GM12864 (cell line): ENCODE measurements at regions not wholly inside any gene's neighbourhood (a gene's known extent, or its start where the extent isn't known, plus 50 kb on each side); places are given as distances from the start of the nearest gene placed in this dataset.

ENCODE experiments used
- DNase-seq: peaks from one replicate; pipeline ENCODE4 v3.0.0-alpha.2; 2011; ENCODE audit warnings: low read depth
- H3K4me3 ChIP-seq: 2 replicates; pipeline ENCODE4 v1.5.1; 2011; ENCODE audit warnings: mild to moderate bottlenecking, low read depth, low read length, control low read depth
- TF ChIP-seq, protein P1 (sequence below): IDR thresholded peaks from 2 replicates; pipeline ENCODE4 v1.5.1; 2011; ENCODE audit warnings: low read depth, mild to moderate bottlenecking, moderate library complexity, low read length, control low read depth, inconsistent platforms; ENCODE audit errors: missing control alignments

DNA sequence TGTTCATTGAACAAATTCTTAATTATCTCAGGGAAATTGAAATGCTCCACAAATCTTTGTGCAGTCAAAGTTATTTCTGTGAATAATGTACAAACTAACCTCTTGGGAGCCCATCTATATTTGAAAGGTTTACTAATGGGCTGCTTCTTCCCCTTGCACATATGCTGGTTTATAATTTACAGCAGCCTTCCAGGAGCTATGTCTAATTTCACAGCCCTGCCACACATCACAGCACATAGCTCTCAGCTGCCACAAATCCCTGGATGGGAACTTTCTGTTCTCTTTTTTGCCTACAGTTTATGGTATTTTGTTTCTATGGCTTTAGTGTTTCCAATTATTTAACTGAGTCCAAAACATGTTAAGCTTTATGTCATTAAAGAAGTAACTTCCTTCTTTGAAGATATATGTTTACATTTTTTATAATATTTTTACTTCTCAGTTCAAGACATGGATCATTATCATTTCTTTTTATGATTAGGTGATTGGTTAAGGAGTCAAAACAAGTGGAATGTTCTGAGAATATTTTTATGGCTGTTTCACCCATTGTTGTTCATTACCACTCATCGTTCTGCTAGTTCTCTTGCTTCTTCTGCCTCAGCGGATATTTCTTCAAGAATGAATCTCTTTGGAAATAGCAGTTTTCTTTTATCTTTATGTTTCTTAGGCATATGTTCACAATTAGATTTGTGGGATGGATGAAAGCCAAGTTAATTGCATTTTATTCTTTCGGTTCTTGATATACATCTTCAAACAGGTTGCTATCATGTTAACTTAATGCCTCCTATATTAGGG is 475.6 kb upstream of the MIS18BP1 start:
- no peak overlapping the region for H3K4me3 ChIP-seq
- TF ChIP-seq, protein P1, sequence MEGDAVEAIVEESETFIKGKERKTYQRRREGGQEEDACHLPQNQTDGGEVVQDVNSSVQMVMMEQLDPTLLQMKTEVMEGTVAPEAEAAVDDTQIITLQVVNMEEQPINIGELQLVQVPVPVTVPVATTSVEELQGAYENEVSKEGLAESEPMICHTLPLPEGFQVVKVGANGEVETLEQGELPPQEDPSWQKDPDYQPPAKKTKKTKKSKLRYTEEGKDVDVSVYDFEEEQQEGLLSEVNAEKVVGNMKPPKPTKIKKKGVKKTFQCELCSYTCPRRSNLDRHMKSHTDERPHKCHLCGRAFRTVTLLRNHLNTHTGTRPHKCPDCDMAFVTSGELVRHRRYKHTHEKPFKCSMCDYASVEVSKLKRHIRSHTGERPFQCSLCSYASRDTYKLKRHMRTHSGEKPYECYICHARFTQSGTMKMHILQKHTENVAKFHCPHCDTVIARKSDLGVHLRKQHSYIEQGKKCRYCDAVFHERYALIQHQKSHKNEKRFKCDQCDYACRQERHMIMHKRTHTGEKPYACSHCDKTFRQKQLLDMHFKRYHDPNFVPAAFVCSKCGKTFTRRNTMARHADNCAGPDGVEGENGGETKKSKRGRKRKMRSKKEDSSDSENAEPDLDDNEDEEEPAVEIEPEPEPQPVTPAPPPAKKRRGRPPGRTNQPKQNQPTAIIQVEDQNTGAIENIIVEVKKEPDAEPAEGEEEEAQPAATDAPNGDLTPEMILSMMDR, result no peak
- DNase-seq, result no peak

DNA sequence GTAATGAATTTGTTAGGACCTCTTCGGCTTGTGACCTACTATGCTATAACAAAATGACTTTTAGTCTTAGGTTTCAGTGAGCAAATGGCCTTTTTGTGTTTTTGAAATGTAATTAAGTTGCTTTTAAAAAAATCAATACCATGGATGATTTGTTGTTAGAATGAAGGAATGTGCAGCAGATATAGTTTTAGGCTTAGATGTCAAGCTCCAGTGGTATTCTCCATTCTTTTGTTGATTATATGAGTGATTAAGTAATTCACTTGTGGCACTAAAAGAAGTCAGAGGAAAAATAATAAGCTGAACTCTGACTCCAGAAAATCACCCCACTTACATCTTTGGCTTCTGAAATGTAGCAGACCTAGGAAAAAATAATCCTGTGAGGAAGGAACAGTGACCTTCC is 474.1 kb upstream of the MIS18BP1 start:
- TF ChIP-seq, protein P1, result no peak
- no peak overlapping the region for H3K4me3 ChIP-seq
- no peak for DNase-seq

DNA sequence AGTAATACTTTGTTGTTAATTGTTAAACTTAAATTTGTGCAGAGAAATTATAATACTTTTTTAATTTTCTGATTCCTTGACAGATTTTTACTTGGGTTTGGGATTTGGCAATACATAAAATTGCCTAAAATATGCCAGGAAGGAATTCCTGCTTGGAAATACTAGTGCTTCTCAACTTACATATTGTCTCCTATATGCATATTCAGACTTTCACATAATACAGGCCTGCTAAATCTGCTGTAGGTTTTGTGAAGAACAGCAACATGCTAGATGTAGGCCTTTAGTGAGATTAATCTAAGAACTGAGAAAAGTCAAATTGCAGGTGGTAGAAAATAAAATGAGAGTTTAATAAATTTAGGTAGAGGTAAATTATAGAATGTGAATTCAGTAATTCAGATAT is 468.5 kb upstream of the MIS18BP1 start:
- no peak for DNase-seq
- H3K4me3 ChIP-seq, result no peak overlapping the region
- TF ChIP-seq, protein P1, result no peak

DNA sequence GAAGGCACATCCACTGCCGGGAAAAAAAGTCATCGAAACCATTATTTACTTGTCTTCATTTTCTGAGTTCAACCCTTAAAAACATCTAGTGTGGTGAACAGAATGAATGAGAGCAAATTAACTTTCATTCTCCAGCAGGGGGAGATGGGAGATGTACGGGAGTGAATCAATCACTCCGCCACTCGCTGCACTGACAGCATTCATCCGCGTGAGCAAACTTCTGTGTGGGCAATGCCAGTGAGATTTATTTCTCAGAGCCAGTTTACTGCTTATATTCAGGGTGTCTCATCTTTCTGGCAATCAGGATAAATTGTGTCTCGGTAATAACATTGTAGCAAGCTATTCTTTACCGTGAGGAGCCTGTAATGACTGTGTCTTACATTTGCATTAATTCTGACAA is 463.6 kb upstream of the MIS18BP1 start:
- TF ChIP-seq, protein P1, result no peak
- no peak for DNase-seq
- no peak overlapping the region for H3K4me3 ChIP-seq

DNA sequence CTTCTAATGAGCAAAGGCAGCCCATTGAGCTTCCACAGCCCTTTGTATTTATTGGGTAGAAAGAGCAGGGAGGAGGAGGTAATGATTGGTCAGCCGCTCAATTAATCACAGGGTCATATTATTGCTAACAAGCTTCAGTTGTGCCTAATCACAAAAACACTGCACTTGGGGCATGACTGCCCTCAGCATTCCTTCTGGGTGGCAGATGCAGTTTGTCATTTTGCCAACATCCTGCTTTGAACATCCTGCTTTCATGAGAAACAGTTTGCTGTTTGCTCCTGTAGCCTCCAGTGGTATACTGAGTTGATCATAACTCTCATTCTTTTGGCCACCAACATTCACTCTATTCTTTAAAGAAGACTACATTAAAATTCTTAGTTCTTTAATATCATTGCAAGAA is 462.9 kb upstream of the MIS18BP1 start:
- DNase-seq, result no peak
- TF ChIP-seq, protein P1, result no peak
- H3K4me3 ChIP-seq, result no peak overlapping the region

DNA sequence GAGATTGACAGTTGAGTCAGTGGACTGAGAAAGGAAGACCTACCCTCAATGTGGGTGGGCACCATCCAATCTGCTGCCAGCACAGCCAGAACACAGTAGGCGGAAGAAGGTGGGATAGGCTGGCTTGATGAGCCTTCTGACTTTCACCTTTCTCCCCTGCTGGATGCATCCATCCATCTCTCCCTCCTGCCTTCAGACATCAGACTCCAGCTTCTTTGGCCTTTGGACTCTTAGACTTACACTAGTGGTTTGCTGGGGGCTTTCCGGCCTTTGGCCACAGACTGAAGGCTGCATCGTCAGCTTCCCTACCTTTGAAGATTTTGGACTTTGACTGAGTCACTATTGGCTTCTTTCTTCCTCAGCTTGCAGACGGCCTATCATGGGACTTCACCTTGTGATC is 456.5 kb upstream of the MIS18BP1 start:
- no peak for DNase-seq
- H3K4me3 ChIP-seq, result no peak overlapping the region
- TF ChIP-seq, protein P1, result no peak
